HG03280 (cell line): ENCODE measurements at regions not wholly inside any gene's neighbourhood (a gene's known extent, or its start where the extent isn't known, plus 50 kb on each side); places are given as distances from the start of the nearest gene placed in this dataset.

Experiments used
- ATAC-seq: cut with Tn5 transposase; IDR thresholded peaks from one replicate; pipeline ENCODE4 v1.9.1; 2021; ENCODE audit warnings: mild to moderate bottlenecking, moderate library complexity; ENCODE audit not compliant: unreplicated experiment

DNA sequence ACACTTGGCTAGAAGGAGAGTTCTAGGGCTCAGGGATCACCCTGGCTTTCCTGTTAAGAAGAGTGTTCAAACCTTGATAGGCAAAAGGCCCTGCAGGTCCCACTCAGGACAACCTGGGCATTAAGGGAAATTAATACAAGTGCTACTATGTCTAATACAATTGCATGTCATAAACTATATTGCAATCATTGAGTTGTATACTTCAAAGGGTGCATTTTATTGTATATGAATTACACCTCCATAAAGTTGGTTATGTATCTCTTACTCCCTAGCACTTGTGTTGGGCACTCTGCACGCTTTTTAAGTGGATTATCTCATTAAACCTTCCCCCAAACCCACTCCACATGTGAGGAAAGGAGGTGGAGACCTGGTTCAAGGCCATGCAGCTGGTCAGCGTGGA lies 172.1 kb upstream of the GLI2 start:
- no peak for ATAC-seq

- ATAC-seq: no peak
Observed at GRCh38 chr2:120564213-120565094, 171.2 kb upstream of the GLI2 start.

- ATAC-seq: no peak
Observed at GRCh38 chr2:120565095-120565460, 170.6 kb upstream of the GLI2 start.

- ATAC-seq: no peak
Observed at GRCh38 chr2:120565929-120566328, 169.7 kb upstream of the GLI2 start.

- ATAC-seq: no peak
Observed at GRCh38 chr2:120566331-120567035, 169.2 kb upstream of the GLI2 start.

DNA sequence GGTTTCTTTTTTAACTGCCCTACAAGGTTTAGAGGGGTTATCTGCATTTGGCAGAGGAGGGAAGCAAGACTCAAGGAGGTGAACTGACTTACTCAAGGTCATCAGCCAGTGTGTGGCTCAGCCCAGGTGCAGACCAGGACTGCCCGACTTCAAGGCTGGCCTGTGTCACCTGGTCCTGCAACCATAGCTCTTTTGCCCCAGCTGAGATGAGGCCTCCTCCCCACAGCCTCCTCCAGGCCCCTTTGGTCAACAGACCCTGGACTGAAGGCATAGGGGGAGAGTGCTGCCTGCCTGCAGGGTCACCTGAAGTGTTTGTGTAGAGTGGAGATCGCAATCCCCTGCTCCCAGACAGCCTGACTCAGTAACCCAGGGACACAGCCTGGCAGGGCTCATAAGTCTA lies 168.5 kb upstream of the GLI2 start:
- no peak for ATAC-seq

- no peak for ATAC-seq
Observed at GRCh38 chr2:120568089-120568974, 167.3 kb upstream of the GLI2 start.

GRCh38 chr2:120568975-120569268 lies 166.7 kb upstream of the GLI2 start:
- no peak for ATAC-seq

GRCh38 chr2:120570001-120570400 lies 165.7 kb upstream of the GLI2 start:
- ATAC-seq: no peak

DNA sequence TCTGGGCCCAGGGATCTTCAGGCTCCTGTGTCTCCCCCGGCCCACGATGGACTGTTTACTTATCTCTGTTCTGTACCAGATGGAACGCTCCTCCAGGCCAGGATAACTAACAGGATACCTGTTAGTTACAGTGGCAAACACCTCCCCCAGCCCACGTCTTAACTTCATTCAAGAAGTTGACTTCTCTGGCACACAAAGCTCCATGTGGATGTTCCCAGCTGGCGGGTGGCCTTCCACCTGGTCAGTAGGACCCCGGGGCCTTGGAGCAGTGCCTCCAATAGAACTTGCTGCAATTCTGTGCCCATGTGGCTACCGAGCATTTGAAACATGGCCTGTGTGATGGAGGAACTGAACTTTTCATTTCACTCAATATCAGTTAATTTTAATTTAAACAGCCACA lies 165.1 kb upstream of the GLI2 start:
- ATAC-seq: no peak

GRCh38 chr2:120571015-120571728 lies 164.5 kb upstream of the GLI2 start:
- no peak for ATAC-seq

DNA sequence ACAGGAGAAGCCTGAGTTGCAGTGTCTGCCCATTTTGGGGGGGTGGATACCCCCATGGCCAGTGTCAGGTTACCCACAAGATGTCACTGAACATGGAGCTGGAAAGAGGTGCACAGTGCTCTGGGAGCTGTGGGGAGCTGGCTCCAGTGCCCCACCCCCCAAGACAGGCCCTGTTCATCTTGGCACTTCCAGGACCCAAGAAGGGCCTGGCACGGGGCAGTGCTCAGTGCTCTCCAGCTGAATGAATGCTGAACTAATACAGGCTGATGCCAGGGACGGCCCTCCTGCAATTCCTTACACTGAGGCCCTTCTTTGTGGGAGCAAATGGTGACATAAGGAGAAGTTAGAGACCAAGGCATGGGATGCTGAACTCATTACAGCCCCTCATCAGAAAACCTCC lies 163.4 kb upstream of the GLI2 start:
- ATAC-seq: no peak

- no peak for ATAC-seq
Observed at GRCh38 chr2:120574620-120575019, 161.0 kb upstream of the GLI2 start.

DNA sequence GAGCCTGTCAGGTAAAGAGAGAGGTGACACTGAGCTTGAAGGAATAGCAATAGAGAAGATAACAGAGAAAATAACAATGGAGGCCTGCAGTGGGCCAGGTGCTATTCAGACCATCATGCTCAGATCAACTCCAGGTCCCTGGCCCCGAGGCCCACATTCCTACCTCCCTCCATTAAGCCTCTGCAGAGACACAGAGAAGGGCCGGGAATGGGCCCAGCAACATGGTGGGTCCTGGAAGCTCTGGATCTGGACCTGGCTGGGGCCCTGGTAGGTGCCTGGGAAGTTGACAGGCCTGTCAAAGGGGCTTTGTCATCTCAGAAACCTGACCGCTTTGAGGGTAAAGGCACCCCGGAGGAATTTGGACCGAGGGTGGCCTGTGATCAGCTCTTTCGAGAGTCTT lies 159.7 kb upstream of the GLI2 start:
- no peak for ATAC-seq

- no peak for ATAC-seq
Observed at GRCh38 chr2:120576509-120577474, 158.9 kb upstream of the GLI2 start.

- ATAC-seq: no peak
Observed at GRCh38 chr2:120577721-120578295, 157.9 kb upstream of the GLI2 start.

DNA sequence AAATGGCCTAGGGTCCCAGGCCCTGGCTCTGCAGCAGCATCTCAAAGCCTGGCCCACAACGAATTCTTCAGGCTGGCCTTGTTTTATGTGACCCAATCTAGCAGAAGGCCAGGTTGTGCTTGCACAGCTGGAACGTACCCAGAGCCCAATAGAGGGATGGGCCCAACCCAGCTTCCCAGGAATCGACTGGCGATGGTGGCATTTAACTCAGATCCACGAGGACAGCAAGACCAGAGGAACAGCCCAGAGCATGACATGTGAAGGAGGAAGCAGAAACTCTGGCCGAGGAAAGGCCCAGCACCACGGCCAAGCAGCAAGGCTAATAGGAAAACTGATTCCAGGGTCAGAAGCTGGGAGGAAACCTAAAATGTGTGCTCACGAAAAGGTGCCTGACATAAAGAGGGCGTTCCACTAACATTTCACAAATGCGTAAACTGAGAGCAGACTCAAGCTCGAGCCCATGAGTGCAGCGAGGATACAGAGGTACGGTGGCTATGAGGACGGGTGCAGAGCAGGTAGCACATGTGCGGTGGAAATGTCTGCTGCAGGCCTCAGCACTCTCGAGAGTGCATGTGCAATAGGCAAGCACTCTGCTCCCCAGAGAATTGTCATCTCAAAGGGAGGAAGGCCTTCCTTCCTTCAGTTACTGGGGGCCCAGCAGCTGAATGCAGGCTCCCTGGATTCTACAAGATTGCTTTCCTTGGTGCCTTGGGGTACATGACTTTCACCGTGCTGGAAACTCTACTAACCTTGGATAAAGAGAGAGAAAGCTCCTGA lies 156.9 kb upstream of the GLI2 start:
- ATAC-seq: no peak

- ATAC-seq: no peak
Observed at GRCh38 chr2:120579916-120580685, 155.6 kb upstream of the GLI2 start.
